A549 (cell line): ENCODE measurements at regions not wholly inside any gene's neighbourhood (a gene's known extent, or its start where the extent isn't known, plus 50 kb on each side); places are given as distances from the start of the nearest gene placed in this dataset.

Experiments used
- CHD4 ChIP-seq: fragments of 200-600 bp; sonication (generic); IDR thresholded peaks from 2 replicates; pipeline ENCODE4 v1.6.1; 2016; ENCODE audit warnings: antibody characterized with exemption, mild to moderate bottlenecking, borderline replicate concordance
- HDAC2 ChIP-seq: fragments of 200-600 bp; sonication (generic); IDR thresholded peaks from 2 replicates; pipeline ENCODE4 v1.6.1; 2016
- HMGXB4 ChIP-seq: fragments of 250-450 bp; sonication (Bioruptor Pico); IDR thresholded peaks from 2 replicates; pipeline ENCODE4 v1.5.0; 2021; ENCODE audit warnings: mild to moderate bottlenecking, moderate library complexity, borderline replicate concordance
- MAFK ChIP-seq: fragments of 450-650 bp; IDR thresholded peaks from 2 replicates; pipeline ENCODE4 v1.6.1; 2014; ENCODE audit not compliant: partially characterized antibody
- POLR2A ChIP-seq: IDR thresholded peaks from 2 replicates; pipeline ENCODE4 v1.6.1; 2012; ENCODE audit warnings: mild to moderate bottlenecking, low read length
- RAD21 ChIP-seq, 2 experiments: fragments of >200 bp in 1 of 2; sonication (Bioruptor Twin) in 1 of 2; formaldehyde crosslinking in 1 of 2; IDR thresholded peaks in 1 of 2; conservative IDR thresholded peaks in 1 of 2; 2 replicates in 1 of 2; 3 replicates in 1 of 2; pipeline ENCODE4 v1.6.1; 2012 to 2018; ENCODE audit warnings: inconsistent platforms in 1 of 2
- REST ChIP-seq: fragments of 200-600 bp; sonication (generic); IDR thresholded peaks from 2 replicates; pipeline ENCODE4 v1.6.1; 2016; ENCODE audit warnings: antibody characterized with exemption, mild to moderate bottlenecking, moderate library complexity
- ZSCAN20 ChIP-seq: fragments of 250-450 bp; sonication (Bioruptor Pico); IDR thresholded peaks from 2 replicates; pipeline ENCODE4 v1.8.0; 2022; ENCODE audit warnings: mild to moderate bottlenecking, moderate library complexity
- TF ChIP-seq, protein P1 (sequence below): fragments of >200 bp; sonication (Bioruptor Twin); formaldehyde crosslinking; IDR thresholded peaks from 3 replicates; pipeline ENCODE4 v1.5.1; 2016
- TF ChIP-seq, protein P2 (sequence below): fragments of >200 bp; sonication (Bioruptor Twin); formaldehyde crosslinking; IDR thresholded peaks from 3 replicates; pipeline ENCODE4 v1.6.1; 2016
- TF ChIP-seq, protein P3 (sequence below): fragments of 150-350 bp; IDR thresholded peaks from 2 replicates; pipeline ENCODE4 v1.6.1; 2014; ENCODE audit warnings: low read depth, mild to moderate bottlenecking, low read length

DNA sequence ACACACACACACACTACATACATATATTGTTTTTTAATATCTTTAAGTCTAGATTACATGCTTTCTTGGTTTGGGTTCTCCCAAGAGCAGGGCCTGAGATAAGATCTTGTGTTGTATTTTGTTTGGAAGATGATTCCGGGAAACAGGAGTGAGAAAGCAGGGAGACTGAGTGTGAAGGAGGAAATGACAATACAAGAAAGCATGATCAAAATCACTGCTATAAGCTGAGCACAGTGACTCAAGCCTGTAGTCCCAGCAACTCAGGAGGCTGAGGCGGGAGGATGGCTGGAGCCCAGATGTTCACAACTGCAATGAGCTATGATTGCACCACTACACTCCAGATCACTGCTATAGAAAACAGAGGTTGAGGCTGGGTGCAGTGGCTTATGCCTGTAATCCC is 267.6 kb downstream of the SKIDA1 start:
- TF ChIP-seq RAD21 (conservative IDR thresholded peaks at IDR 0.05 in 1 of 2, IDR thresholded peaks at IDR 0.05 in 1 of 2): no peak
- TF ChIP-seq, protein P1, sequence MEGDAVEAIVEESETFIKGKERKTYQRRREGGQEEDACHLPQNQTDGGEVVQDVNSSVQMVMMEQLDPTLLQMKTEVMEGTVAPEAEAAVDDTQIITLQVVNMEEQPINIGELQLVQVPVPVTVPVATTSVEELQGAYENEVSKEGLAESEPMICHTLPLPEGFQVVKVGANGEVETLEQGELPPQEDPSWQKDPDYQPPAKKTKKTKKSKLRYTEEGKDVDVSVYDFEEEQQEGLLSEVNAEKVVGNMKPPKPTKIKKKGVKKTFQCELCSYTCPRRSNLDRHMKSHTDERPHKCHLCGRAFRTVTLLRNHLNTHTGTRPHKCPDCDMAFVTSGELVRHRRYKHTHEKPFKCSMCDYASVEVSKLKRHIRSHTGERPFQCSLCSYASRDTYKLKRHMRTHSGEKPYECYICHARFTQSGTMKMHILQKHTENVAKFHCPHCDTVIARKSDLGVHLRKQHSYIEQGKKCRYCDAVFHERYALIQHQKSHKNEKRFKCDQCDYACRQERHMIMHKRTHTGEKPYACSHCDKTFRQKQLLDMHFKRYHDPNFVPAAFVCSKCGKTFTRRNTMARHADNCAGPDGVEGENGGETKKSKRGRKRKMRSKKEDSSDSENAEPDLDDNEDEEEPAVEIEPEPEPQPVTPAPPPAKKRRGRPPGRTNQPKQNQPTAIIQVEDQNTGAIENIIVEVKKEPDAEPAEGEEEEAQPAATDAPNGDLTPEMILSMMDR: no peak
- no peak for TF ChIP-seq CHD4
- TF ChIP-seq MAFK: no peak
- TF ChIP-seq ZSCAN20 (CRISPR knock-in tag): no peak
- TF ChIP-seq REST: no peak
- TF ChIP-seq HMGXB4 (CRISPR knock-in tag): no peak
- TF ChIP-seq, protein P2, sequence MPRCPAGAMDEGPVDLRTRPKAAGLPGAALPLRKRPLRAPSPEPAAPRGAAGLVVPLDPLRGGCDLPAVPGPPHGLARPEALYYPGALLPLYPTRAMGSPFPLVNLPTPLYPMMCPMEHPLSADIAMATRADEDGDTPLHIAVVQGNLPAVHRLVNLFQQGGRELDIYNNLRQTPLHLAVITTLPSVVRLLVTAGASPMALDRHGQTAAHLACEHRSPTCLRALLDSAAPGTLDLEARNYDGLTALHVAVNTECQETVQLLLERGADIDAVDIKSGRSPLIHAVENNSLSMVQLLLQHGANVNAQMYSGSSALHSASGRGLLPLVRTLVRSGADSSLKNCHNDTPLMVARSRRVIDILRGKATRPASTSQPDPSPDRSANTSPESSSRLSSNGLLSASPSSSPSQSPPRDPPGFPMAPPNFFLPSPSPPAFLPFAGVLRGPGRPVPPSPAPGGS: no peak
- no peak for TF ChIP-seq POLR2A
- no peak for TF ChIP-seq HDAC2
- TF ChIP-seq, protein P3, sequence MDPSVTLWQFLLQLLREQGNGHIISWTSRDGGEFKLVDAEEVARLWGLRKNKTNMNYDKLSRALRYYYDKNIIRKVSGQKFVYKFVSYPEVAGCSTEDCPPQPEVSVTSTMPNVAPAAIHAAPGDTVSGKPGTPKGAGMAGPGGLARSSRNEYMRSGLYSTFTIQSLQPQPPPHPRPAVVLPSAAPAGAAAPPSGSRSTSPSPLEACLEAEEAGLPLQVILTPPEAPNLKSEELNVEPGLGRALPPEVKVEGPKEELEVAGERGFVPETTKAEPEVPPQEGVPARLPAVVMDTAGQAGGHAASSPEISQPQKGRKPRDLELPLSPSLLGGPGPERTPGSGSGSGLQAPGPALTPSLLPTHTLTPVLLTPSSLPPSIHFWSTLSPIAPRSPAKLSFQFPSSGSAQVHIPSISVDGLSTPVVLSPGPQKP: no peak
